ENCODE measurements at regions not wholly inside any gene's neighbourhood (a gene's known extent, or its start where the extent isn't known, plus 50 kb on each side); places are given as distances from the start of the nearest gene placed in this dataset.

- peaks cover 0 to 4% (median 0%) of the 10 kb centered on the region in 4 donors for H3K4me1 ChIP-seq
- DNase-seq = no peak
- no peak overlapping the region for H3K4me3 ChIP-seq
- WGBS, 5 donors = 84 to 93% (median 85%) methylated on average over 3 of the region's 3 CpGs
- H3K27ac ChIP-seq = no peak overlapping the region
- TF ChIP-seq POLR2A (IDR thresholded peaks at IDR 0.05) = no peak
- TF ChIP-seq, protein P1, sequence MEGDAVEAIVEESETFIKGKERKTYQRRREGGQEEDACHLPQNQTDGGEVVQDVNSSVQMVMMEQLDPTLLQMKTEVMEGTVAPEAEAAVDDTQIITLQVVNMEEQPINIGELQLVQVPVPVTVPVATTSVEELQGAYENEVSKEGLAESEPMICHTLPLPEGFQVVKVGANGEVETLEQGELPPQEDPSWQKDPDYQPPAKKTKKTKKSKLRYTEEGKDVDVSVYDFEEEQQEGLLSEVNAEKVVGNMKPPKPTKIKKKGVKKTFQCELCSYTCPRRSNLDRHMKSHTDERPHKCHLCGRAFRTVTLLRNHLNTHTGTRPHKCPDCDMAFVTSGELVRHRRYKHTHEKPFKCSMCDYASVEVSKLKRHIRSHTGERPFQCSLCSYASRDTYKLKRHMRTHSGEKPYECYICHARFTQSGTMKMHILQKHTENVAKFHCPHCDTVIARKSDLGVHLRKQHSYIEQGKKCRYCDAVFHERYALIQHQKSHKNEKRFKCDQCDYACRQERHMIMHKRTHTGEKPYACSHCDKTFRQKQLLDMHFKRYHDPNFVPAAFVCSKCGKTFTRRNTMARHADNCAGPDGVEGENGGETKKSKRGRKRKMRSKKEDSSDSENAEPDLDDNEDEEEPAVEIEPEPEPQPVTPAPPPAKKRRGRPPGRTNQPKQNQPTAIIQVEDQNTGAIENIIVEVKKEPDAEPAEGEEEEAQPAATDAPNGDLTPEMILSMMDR (IDR thresholded peaks at IDR 0.05) = no peak
- no peaks in the 10 kb centered on the region for H3K9me3 ChIP-seq
- intact Hi-C loops (cut with DNase I; ENCODE audit: low total_unique reads) = no loop called here
- H3K27me3 ChIP-seq = no peaks in the 10 kb centered on the region
- H3K36me3 ChIP-seq = no peaks in the 10 kb centered on the region
Observed at GRCh38 chr20:22496817-22497216, 87.6 kb downstream of the FOXA2 start.

GRCh38 chr20:22495789-22496188, 88.6 kb downstream of the FOXA2 start:
- Histone ChIP-seq H3K4me1 (peaks cover 0 to 11% (median 7%) of the 10 kb centered on the region in 4 donors), H3K27ac (no peak overlapping the region), H3K36me3 (no peaks in the 10 kb centered on the region), H3K9me3 (no peaks in the 10 kb centered on the region), H3K27me3 (peaks cover 0 to 3% (median 0%) of the 10 kb centered on the region in 3 donors), H3K4me3 (no peak overlapping the region)
- intact Hi-C loops (cut with DNase I; ENCODE audit: low total_unique reads) = no loop called here
- 77 to 96% (median 87%) methylated on average over 2 of the region's 2 CpGs for WGBS, 5 donors
- TF ChIP-seq, protein P1 (IDR thresholded peaks at IDR 0.05) = no peak
- no peak for TF ChIP-seq EP300 (IDR thresholded peaks at IDR 0.05)
- TF ChIP-seq POLR2AphosphoS5 (IDR thresholded peaks at IDR 0.05) = no peak
- no peak for TF ChIP-seq POLR2A (IDR thresholded peaks at IDR 0.05)
- no peak for DNase-seq

DNA sequence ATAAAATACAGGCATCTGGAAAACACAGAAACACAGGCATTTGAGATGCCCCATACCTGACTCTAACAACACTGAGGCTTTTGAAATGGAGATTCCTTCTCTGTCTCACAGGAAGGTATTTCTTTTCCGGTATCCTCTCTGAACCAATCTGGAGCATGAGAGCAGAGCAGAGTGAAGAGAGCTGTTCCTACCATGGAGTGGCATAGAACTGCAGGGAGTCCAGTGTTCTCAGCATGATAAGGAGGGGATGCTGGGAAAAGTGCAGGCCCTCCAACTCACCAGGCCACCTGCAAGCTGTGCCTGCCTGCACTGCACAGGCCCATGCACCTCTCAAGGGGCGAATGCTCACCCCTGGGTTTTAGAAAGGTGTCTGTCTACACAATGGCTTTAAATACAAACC, 89.2 kb downstream of the FOXA2 start:
- no peak overlapping the region for H3K27ac ChIP-seq
- H3K4me3 ChIP-seq = no peak overlapping the region
- H3K4me1 ChIP-seq = peaks cover 0 to 11% (median 8%) of the 10 kb centered on the region in 4 donors
- TF ChIP-seq, protein P1 (IDR thresholded peaks at IDR 0.05) = no peak
- no peak for TF ChIP-seq EP300 (IDR thresholded peaks at IDR 0.05)
- no peak for TF ChIP-seq POLR2A (IDR thresholded peaks at IDR 0.05)
- no peak for TF ChIP-seq POLR2AphosphoS5 (IDR thresholded peaks at IDR 0.05)
- intact Hi-C loops (cut with DNase I; ENCODE audit: low total_unique reads) = no loop called here
- no peak for DNase-seq
- H3K27me3 ChIP-seq = peaks cover 0 to 5% (median 0%) of the 10 kb centered on the region in 3 donors
- H3K36me3 ChIP-seq = no peaks in the 10 kb centered on the region
- 80 to 94% (median 84%) methylated on average over 2 of the region's 2 CpGs for WGBS, 5 donors
- no peaks in the 10 kb centered on the region for H3K9me3 ChIP-seq

- TF ChIP-seq POLR2AphosphoS5 (IDR thresholded peaks at IDR 0.05) (no peak), EP300 (IDR thresholded peaks at IDR 0.05) (no peak), POLR2A (IDR thresholded peaks at IDR 0.05) (no peak)
- TF ChIP-seq, protein P1 (IDR thresholded peaks at IDR 0.05) = no peak
- intact Hi-C loops (cut with DNase I; ENCODE audit: low total_unique reads) = no loop called here
- H3K9me3 ChIP-seq = no peaks in the 10 kb centered on the region
- peaks cover 0 to 22% (median 12%) of the 10 kb centered on the region in 4 donors for H3K4me1 ChIP-seq
- WGBS, 5 donors = 76 to 95% (median 87%) methylated on average over 2 of the region's 2 CpGs
- H3K27me3 ChIP-seq = peaks cover 0 to 5% (median 0%) of the 10 kb centered on the region in 3 donors
- no peak overlapping the region for H3K4me3 ChIP-seq
- no peak for DNase-seq
- H3K27ac ChIP-seq = peak overlapping the region in 3 of 5 donors; percentile 47 to 90 (median 83)
- H3K36me3 ChIP-seq = no peaks in the 10 kb centered on the region
Observed at GRCh38 chr20:22492497-22492896, 91.9 kb downstream of the FOXA2 start.

All from stomach (tissue), 8 donors.